Caco-2 (cell line): ENCODE measurements at regions not wholly inside any gene's neighbourhood (a gene's known extent, or its start where the extent isn't known, plus 50 kb on each side); places are given as distances from the start of the nearest gene placed in this dataset.

ENCODE experiments used
- BruUV-seq: library from RNA; stranded (reverse); fragments of 400-500 nt; replicated peaks from 2 replicates; lab custom pipeline; 2021; lab: Mats Ljungman, UMichigan
- CTCF ChIA-PET: fragments of 300-600 bp; sonication (Branson Sonifier 250); formaldehyde crosslinking; loops from one replicate; lab custom pipeline; 2022; ENCODE audit warnings: antibody characterized with exemption; lab: Charles Lee
- POLR2A ChIA-PET: fragments of 300-600 bp; sonication (Branson Sonifier 250); formaldehyde crosslinking; loops from one replicate; lab custom pipeline; 2022; ENCODE audit warnings: antibody characterized with exemption; lab: Charles Lee
- DNase-seq, 2 experiments: peaks; one replicate each; pipeline versions ENCODE4 v3.0.0 to v3.0.0-alpha.2; 2020 to 2022
- H3K27me3 ChIP-seq: replicated peaks from 2 replicates; pipeline ENCODE4 v1.6.0; 2011; ENCODE audit warnings: low read length; ENCODE audit not compliant: control insufficient read depth, insufficient read depth
- H3K36me3 ChIP-seq: 2 replicates; pipeline ENCODE4 v1.5.1; 2011; ENCODE audit warnings: low read length; ENCODE audit not compliant: control insufficient read depth, insufficient read depth
- H3K4me1 ChIP-seq: fragments of 250-450 bp; sonication (Bioruptor Pico); 2 replicates; pipeline ENCODE4 v1.5.1; 2020; ENCODE audit warnings: mild to moderate bottlenecking
- H3K4me3 ChIP-seq: 2 replicates; pipeline ENCODE4 v1.5.1; 2011; ENCODE audit warnings: low read depth, mild to moderate bottlenecking, control low read depth, low read length
- H3K9me3 ChIP-seq: fragments of 250-450 bp; sonication (Bioruptor Pico); 2 replicates; pipeline ENCODE4 v1.5.1; 2020; ENCODE audit warnings: mild to moderate bottlenecking, moderate library complexity
- H3K27ac Mint-ChIP-seq: one replicate; pipeline ENCODE4 v1.8.0; 2022; ENCODE audit warnings: mixed read lengths; ENCODE audit not compliant: unreplicated experiment
- H3K27me3 Mint-ChIP-seq: one replicate; pipeline ENCODE4 v1.8.0; 2022; ENCODE audit warnings: mixed read lengths; ENCODE audit not compliant: insufficient read depth, unreplicated experiment
- H3K36me3 Mint-ChIP-seq: one replicate; pipeline ENCODE4 v1.8.0; 2022; ENCODE audit warnings: mild to moderate bottlenecking, mixed read lengths; ENCODE audit not compliant: insufficient read depth, unreplicated experiment
- H3K4me1 Mint-ChIP-seq: one replicate; pipeline ENCODE4 v1.8.0; 2022; ENCODE audit warnings: low read depth, mixed read lengths; ENCODE audit not compliant: unreplicated experiment
- H3K4me3 Mint-ChIP-seq: one replicate; pipeline ENCODE4 v1.8.0; 2022; ENCODE audit warnings: mild to moderate bottlenecking, moderate library complexity, mixed read lengths; ENCODE audit not compliant: unreplicated experiment
- H3K9me3 Mint-ChIP-seq: one replicate; pipeline ENCODE4 v1.8.0; 2022; ENCODE audit warnings: mixed read lengths; ENCODE audit not compliant: unreplicated experiment
- CTCF ChIP-seq, 2 experiments: fragments of 200-600 bp in 1 of 2; IDR thresholded peaks; 1 replicate in 1 of 2; 2 replicates in 1 of 2; pipeline versions ENCODE4 v1.5.1 to v1.8.0; 2011 to 2022; ENCODE audit warnings: antibody characterized with exemption in 1 of 2, control low read depth in 1 of 2, inconsistent platforms in 1 of 2, low read depth in 1 of 2, low read length in 1 of 2, mild to moderate bottlenecking in 1 of 2, moderate library complexity in 1 of 2; ENCODE audit not compliant: insufficient read depth in 1 of 2, severe bottlenecking in 1 of 2, unreplicated experiment in 1 of 2
- intact Hi-C: fragments of 100-400 bp; cut with micrococcal nuclease; formaldehyde crosslinking; loops from one replicate; pipeline ENCODE4 v1.10.0; 2022; ENCODE audit not compliant: unreplicated experiment

- no peak overlapping the region for H3K4me3 ChIP-seq
- no peaks in the 10 kb centered on the region for H3K27me3 Mint-ChIP-seq
- no peak overlapping the region for H3K27ac Mint-ChIP-seq
- ChIA-PET POLR2A (no interaction called here), CTCF (interaction anchor here (1.1 kb wide), 1 partner anchor 187 kb away, joined by 4 read pairs; the partner anchor contains the start of gene FOXD2)
- BruUV-seq = no TSS peak
- TF ChIP-seq CTCF (IDR thresholded peaks at IDR 0.05; ENCODE audit: insufficient read depth in 1 of 2, low read depth in 1 of 2, low read length in 1 of 2, severe bottlenecking in 1 of 2, unreplicated experiment in 1 of 2) = no peak
- H3K36me3 ChIP-seq = no peaks in the 10 kb centered on the region
- H3K4me1 Mint-ChIP-seq = peaks cover 7% of the 10 kb centered on the region
- DNase-seq = peak in 1 of 2 experiments; percentile 12
- H3K36me3 Mint-ChIP-seq = no peaks in the 10 kb centered on the region
- no peak overlapping the region for H3K4me3 Mint-ChIP-seq
- H3K9me3 ChIP-seq = no peaks in the 10 kb centered on the region
- intact Hi-C loops = no loop called here
- H3K9me3 Mint-ChIP-seq = no peaks in the 10 kb centered on the region
- H3K27me3 ChIP-seq = no peaks in the 10 kb centered on the region
- H3K4me1 ChIP-seq = no peaks in the 10 kb centered on the region; the same call in 1 of the 2 replicates
These were observed 186.7 kb downstream of the FOXD2 start for GRCh38 chr1:47624531-47624930.

GRCh38 chr1:47627016-47627415, 189.2 kb downstream of the FOXD2 start:
- no TSS peak for BruUV-seq
- Mint-ChIP-seq H3K27me3 (no peaks in the 10 kb centered on the region), H3K27ac (peak overlapping the region; percentile 3), H3K9me3 (no peaks in the 10 kb centered on the region), H3K36me3 (no peaks in the 10 kb centered on the region), H3K4me3 (no peak overlapping the region), H3K4me1 (peaks cover 7% of the 10 kb centered on the region)
- DNase-seq = peak in 1 of 2 experiments; percentile 10
- no peak for TF ChIP-seq CTCF (IDR thresholded peaks at IDR 0.05; ENCODE audit: insufficient read depth in 1 of 2, low read depth in 1 of 2, low read length in 1 of 2, severe bottlenecking in 1 of 2, unreplicated experiment in 1 of 2)
- no peaks in the 10 kb centered on the region for H3K27me3 ChIP-seq
- H3K9me3 ChIP-seq = no peaks in the 10 kb centered on the region
- ChIA-PET POLR2A (no interaction called here), CTCF (interaction anchor here (0.6 to 1.9 kb wide), 6 partner anchors 8 to 191 kb away, joined by 3 to 13 read pairs (median 4); partner anchors contain the start of gene FOXD2)
- no peaks in the 10 kb centered on the region for H3K36me3 ChIP-seq
- no peak overlapping the region for H3K4me3 ChIP-seq
- intact Hi-C loops = loop anchor here (1.0 kb wide), 1 partner anchor 190 kb away; no protein-coding TSS in a partner anchor
- no peaks in the 10 kb centered on the region for H3K4me1 ChIP-seq

- H3K4me3 Mint-ChIP-seq = no peak overlapping the region
- peak overlapping the region; percentile 3 for H3K27ac Mint-ChIP-seq
- Histone ChIP-seq H3K4me1 (no peaks in the 10 kb centered on the region), H3K36me3 (no peaks in the 10 kb centered on the region), H3K4me3 (no peak overlapping the region), H3K9me3 (no peaks in the 10 kb centered on the region), H3K27me3 (no peaks in the 10 kb centered on the region)
- peaks cover 7% of the 10 kb centered on the region for H3K4me1 Mint-ChIP-seq
- H3K9me3 Mint-ChIP-seq = no peaks in the 10 kb centered on the region
- TF ChIP-seq CTCF (IDR thresholded peaks at IDR 0.05; ENCODE audit: insufficient read depth in 1 of 2, low read depth in 1 of 2, low read length in 1 of 2, severe bottlenecking in 1 of 2, unreplicated experiment in 1 of 2) = no peak
- no TSS peak for BruUV-seq
- DNase-seq = peak; percentile 41 to 68
- peaks cover 3% of the 10 kb centered on the region for H3K27me3 Mint-ChIP-seq
- ChIA-PET CTCF (interaction anchor here (0.6 to 1.9 kb wide), 5 partner anchors 9 to 190 kb away, joined by 3 to 13 read pairs (median 4); partner anchors contain the start of gene FOXD2), POLR2A (no interaction called here)
- intact Hi-C loops = loop anchor here (1.0 kb wide), 1 partner anchor 190 kb away; no protein-coding TSS in a partner anchor
- no peaks in the 10 kb centered on the region for H3K36me3 Mint-ChIP-seq
These were observed 189.9 kb downstream of the FOXD2 start for GRCh38 chr1:47627471-47628370.
